Tibial nerve (tissue), 3 donors: ENCODE measurements at regions not wholly inside any gene's neighbourhood (a gene's known extent, or its start where the extent isn't known, plus 50 kb on each side); places are given as distances from the start of the nearest gene placed in this dataset.

ENCODE experiments used
- CTCF ChIP-seq, 5 experiments: fragments of 200-600 bp in 3 of 5; fragments of 450-650 bp in 2 of 5; sonication (generic) in 3 of 5; IDR thresholded peaks; one replicate each; pipeline ENCODE4 v1.5.1; 2016 to 2019; ENCODE audit warnings: antibody characterized with exemption in 5 of 5, mild to moderate bottlenecking in 3 of 5, moderate library complexity in 2 of 5
- POLR2A ChIP-seq, 2 donors: fragments of 450-650 bp; IDR thresholded peaks; one replicate each; pipeline ENCODE4 v1.6.1; 2017; ENCODE audit warnings: antibody characterized with exemption in 2 of 2, mild to moderate bottlenecking in 2 of 2, moderate library complexity in 2 of 2

GRCh38 chr2:92074549-92074898 is 2796.7 kb upstream of the TEKT4 start:
- no peak for TF ChIP-seq CTCF (IDR thresholded peaks at IDR 0.05)
- TF ChIP-seq POLR2A (IDR thresholded peaks at IDR 0.05), result no peak
